Liver (tissue), 8 donors: ENCODE measurements at regions not wholly inside any gene's neighbourhood (a gene's known extent, or its start where the extent isn't known, plus 50 kb on each side); places are given as distances from the start of the nearest gene placed in this dataset.

ENCODE experiments used
- DNase-seq: peaks from one replicate; pipeline ENCODE4 v3.0.0-alpha.2; 2017; ENCODE audit warnings: low spot score
- H3K27ac ChIP-seq, 2 donors: one replicate each; pipeline ENCODE4 v1.7.0; 2013; ENCODE audit warnings: inconsistent platforms in 2 of 2, low read length in 2 of 2, control low read depth in 1 of 2, low read depth in 1 of 2, mild to moderate bottlenecking in 1 of 2
- H3K27me3 ChIP-seq, 4 donors: one replicate each; pipeline versions ENCODE4 v1.6.1 to v1.7.0; 2013; ENCODE audit warnings: low read length in 3 of 4, inconsistent platforms in 1 of 4, mild to moderate bottlenecking in 1 of 4, moderate library complexity in 1 of 4; ENCODE audit not compliant: control insufficient read depth in 4 of 4, insufficient read depth in 4 of 4
- H3K36me3 ChIP-seq, 4 donors: one replicate each; pipeline versions ENCODE4 v1.6.1 to v1.7.0; 2013; ENCODE audit warnings: low read length in 3 of 4, mild to moderate bottlenecking in 3 of 4, low read depth in 1 of 4, moderate library complexity in 1 of 4; ENCODE audit not compliant: control insufficient read depth in 4 of 4, insufficient read depth in 3 of 4
- H3K4me1 ChIP-seq, 4 donors: one replicate each; pipeline versions ENCODE4 v1.6.1 to v1.7.0; 2013; ENCODE audit warnings: low read length in 3 of 4, mild to moderate bottlenecking in 3 of 4, moderate library complexity in 1 of 4; ENCODE audit not compliant: control insufficient read depth in 4 of 4, insufficient read depth in 4 of 4
- H3K4me3 ChIP-seq, 3 donors: one replicate each; pipeline versions ENCODE4 v1.6.1 to v1.7.0; 2013; ENCODE audit warnings: low read length in 3 of 3, control low read depth in 1 of 3, low read depth in 1 of 3, mild to moderate bottlenecking in 1 of 3
- H3K9ac ChIP-seq, 2 donors: one replicate each; pipeline ENCODE4 v1.7.0; 2013; ENCODE audit warnings: low read length in 2 of 2, mild to moderate bottlenecking in 2 of 2, moderate library complexity in 2 of 2, control low read depth in 1 of 2, low read depth in 1 of 2
- H3K9me3 ChIP-seq, 4 donors: one replicate each; pipeline versions ENCODE4 v1.6.1 to v1.7.0; 2013; ENCODE audit warnings: low read length in 3 of 4; ENCODE audit not compliant: control insufficient read depth in 4 of 4
- ATF3 ChIP-seq: IDR thresholded peaks from 2 replicates; pipeline ENCODE4 v1.6.1; 2016; ENCODE audit warnings: antibody characterized with exemption
- CTCF ChIP-seq: fragments of 150-350 bp; IDR thresholded peaks from 2 replicates; pipeline ENCODE4 v1.5.1; 2017; ENCODE audit warnings: improper control_type of control experiment, low read depth, low read length; ENCODE audit not compliant: missing input control
- EGR1 ChIP-seq, 2 donors: IDR thresholded peaks; 2 replicates each; pipeline ENCODE4 v1.6.1; 2016 to 2018; ENCODE audit warnings: antibody characterized with exemption in 2 of 2, low read depth in 2 of 2
- FOXA1 ChIP-seq: IDR thresholded peaks from 2 replicates; pipeline ENCODE4 v1.6.1; 2016; ENCODE audit warnings: antibody characterized with exemption
- FOXA2 ChIP-seq: IDR thresholded peaks from 2 replicates; pipeline ENCODE4 v1.6.1; 2016; ENCODE audit warnings: antibody characterized with exemption
- GABPA ChIP-seq, 2 donors: IDR thresholded peaks in 1 of 2; conservative IDR thresholded peaks in 1 of 2; 2 replicates each; pipeline ENCODE4 v1.6.1; 2016; ENCODE audit warnings: antibody characterized with exemption in 2 of 2, mild to moderate bottlenecking in 1 of 2, moderate library complexity in 1 of 2
- HNF4G ChIP-seq: IDR thresholded peaks from 2 replicates; pipeline ENCODE4 v1.6.1; 2016; ENCODE audit warnings: antibody characterized with exemption
- JUND ChIP-seq, 2 donors: IDR thresholded peaks; 2 replicates each; pipeline ENCODE4 v1.6.1; 2016; ENCODE audit warnings: antibody characterized with exemption in 2 of 2
- MAX ChIP-seq: IDR thresholded peaks from 2 replicates; pipeline ENCODE4 v1.6.1; 2016; ENCODE audit warnings: antibody characterized with exemption
- REST ChIP-seq: IDR thresholded peaks from 2 replicates; pipeline ENCODE4 v1.6.1; 2016; ENCODE audit warnings: antibody characterized with exemption, mild to moderate bottlenecking
- ZBTB33 ChIP-seq: IDR thresholded peaks from 2 replicates; pipeline ENCODE4 v1.6.1; 2016; ENCODE audit warnings: antibody characterized with exemption
- WGBS: extraction: QIAGEN DNeasy Blood & Tissue Kit; methylation state at CpG from one replicate; pipeline ENCODE4 v1.1.7; 2013; 5-methylcytosine and 5-hydroxymethylcytosine counted together
- donor health status: healthy.
- donor health status: healthy.
- donor health status: healthy.
- donor health status: healthy.
- donor health status: healthy.

- TF ChIP-seq REST: no peak
- TF ChIP-seq FOXA2: no peak
- TF ChIP-seq HNF4G: no peak
- no peak for TF ChIP-seq FOXA1
Observed at GRCh38 chr21:18617291-18617690, 213.7 kb upstream of the TMPRSS15 start (continued).

- DNase-seq: no peak
- Histone ChIP-seq H3K4me1 (no peaks in the 10 kb centered on the region), H3K27ac (no peak overlapping the region), H3K9ac (no peak overlapping the region), H3K9me3 (no peaks in the 10 kb centered on the region), H3K4me3 (no peak overlapping the region), H3K36me3 (no peaks in the 10 kb centered on the region), H3K27me3 (no peaks in the 10 kb centered on the region)
- WGBS: 61% methylated on average over 4 of the region's 4 CpGs
- no peak for TF ChIP-seq REST
Observed at GRCh38 chr21:18620436-18620835, 216.9 kb upstream of the TMPRSS15 start.

GRCh38 chr21:18622383-18622782 is 218.8 kb upstream of the TMPRSS15 start:
- H3K9ac ChIP-seq: no peak overlapping the region
- no peaks in the 10 kb centered on the region for H3K4me1 ChIP-seq
- no peaks in the 10 kb centered on the region for H3K36me3 ChIP-seq
- no peak overlapping the region for H3K4me3 ChIP-seq
- no peak overlapping the region for H3K27ac ChIP-seq
- no peak for DNase-seq
- TF ChIP-seq CTCF (no peak), GABPA (IDR thresholded peaks at IDR 0.05 in 1 of 2, conservative IDR thresholded peaks at IDR 0.05 in 1 of 2) (no peak), ZBTB33 (no peak), EGR1 (IDR thresholded peaks at IDR 0.05; ENCODE audit: low read depth in 2 of 2) (no peak), JUND (IDR thresholded peaks at IDR 0.05) (no peak), ATF3 (no peak), MAX (no peak), FOXA2 (no peak), REST (no peak)
- no peaks in the 10 kb centered on the region for H3K27me3 ChIP-seq
- H3K9me3 ChIP-seq: no peaks in the 10 kb centered on the region
